GM21825 (cell line): ENCODE measurements at regions not wholly inside any gene's neighbourhood (a gene's known extent, or its start where the extent isn't known, plus 50 kb on each side); places are given as distances from the start of the nearest gene placed in this dataset.
"Not testable (repeated sequence)": the region's sequence is repeated elsewhere in the genome, so short reads cannot be mapped to it uniquely, and the experiment has no call there.

Source experiments
- ATAC-seq: cut with Tn5 transposase; IDR thresholded peaks from one replicate; pipeline ENCODE4 v1.9.1; 2021; ENCODE audit warnings: mild to moderate bottlenecking, moderate library complexity; ENCODE audit not compliant: unreplicated experiment

DNA sequence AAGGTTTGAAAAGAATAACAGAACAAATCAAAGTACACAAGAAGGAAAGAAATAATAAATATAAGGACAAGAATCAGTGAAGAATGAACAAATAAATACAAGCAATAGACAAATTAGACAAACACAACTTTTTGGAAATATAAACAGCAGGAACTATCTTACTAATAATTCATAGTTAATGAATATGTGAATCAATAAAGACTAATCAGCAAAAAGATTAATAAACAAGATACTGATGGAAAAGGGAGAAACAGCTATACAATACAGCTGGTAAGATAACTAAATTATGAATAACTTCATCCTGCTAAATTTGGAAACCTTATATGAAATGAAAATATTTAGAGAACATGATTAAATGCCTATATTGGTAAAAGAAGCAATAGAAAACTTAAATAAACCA lies 193.6 kb upstream of the SPRED2 start:
- no peak for ATAC-seq

DNA sequence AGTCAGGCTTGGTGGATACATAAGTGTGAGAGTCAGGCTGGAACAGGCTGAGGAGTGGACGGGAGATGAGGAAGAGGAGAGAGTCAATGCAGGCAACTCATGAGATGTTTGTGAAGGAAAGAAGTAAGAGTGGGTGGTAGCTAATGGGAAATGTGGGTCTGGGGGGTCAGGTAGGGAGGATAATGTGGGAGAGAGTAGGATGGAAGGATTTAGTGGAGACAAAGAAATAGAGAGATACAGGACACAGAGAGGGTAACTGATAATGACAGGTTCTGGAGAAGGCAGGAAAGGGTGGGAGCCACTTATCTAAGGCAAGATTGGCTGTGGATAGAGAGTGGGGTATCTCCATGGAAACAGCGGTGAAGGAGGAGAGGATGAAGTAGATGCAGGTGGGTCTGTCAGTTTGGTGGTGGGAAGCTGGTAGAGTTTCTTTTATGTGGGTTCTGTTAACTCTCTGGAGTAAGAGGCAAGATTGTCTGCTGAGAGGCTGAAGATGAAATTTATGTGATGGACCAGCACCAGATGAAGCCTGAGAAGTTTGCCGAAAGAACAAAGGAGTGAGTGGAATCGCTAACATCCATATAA lies 190.6 kb upstream of the SPRED2 start:
- ATAC-seq: no peak

DNA sequence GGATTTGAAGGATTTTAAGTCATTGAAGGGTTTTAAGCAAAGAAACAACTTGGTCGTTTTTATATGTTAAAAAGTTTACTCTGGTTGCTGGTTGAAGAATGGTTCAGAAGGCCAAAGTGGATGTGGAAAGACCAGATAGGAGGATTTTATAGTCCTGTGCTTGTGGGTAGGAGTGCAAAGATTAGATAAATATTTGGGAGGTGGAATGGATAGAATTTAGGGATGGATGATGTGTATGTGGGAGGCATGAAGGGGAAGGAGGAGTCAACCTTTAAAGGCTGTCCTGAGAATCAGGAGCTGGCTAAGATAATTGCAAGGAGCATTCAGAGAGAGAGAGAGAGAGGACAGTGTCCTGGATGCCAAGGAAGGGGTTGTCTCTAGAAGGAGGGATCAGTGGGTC lies 190.1 kb upstream of the SPRED2 start:
- ATAC-seq: no peak

DNA sequence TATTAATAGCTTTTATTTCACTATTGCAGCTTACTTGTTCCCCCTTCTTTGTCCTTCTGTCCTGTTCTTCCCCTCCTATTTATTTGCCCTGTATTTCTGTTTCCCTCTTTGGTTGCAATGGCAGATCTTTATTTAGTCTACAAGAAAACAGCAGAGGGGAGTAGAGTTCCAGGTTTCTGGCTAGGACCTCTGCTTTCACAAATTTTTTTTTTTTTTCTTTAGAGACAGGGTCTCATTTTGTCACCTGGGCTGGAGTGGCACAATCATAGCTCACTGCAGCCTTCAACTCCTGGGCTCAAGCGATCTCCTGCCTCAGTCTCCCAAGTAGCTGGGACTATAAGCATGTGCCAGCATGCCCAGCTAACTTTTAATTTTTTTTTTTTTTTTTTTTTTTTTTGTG lies 188.1 kb upstream of the SPRED2 start:
- ATAC-seq: no peak

DNA sequence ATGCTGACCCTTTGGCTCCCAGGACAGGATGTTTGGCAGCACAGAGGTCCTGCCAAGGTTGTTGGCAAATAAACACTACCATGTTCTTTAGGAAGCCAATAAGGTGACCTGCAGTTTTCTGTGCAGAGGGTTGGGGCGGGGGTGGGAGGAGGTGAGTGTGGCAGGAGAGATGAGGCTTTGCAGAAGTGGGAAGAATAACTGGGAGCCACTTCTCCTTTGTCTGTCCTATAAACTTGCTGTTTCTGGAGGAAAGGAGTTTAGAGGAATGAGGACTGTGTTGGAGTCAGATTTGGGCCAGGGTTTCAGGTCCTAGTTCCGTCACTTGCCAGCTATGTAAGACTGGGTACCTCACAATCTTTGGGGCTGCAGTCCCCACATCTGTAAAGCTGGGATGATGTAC lies 187.6 kb upstream of the SPRED2 start:
- no peak for ATAC-seq

DNA sequence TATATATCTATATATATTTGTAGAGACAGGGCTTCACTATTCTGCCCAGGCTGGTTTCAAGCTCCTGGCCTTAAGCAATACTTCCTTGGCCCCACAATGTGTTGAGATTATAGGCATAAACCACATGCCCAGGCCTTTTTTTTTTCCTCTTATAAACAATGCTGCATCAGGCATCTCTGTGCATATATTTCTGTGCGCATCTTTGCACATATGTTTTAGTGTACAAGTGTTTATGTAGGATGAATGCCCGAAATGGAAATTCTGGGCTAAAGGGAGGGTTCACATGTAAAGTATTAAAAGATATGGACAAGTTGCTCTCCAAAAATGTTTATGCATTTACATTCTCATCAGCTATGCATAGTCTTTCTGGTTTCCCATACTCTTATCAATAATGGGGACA lies 183.2 kb upstream of the SPRED2 start:
- ATAC-seq: no peak

DNA sequence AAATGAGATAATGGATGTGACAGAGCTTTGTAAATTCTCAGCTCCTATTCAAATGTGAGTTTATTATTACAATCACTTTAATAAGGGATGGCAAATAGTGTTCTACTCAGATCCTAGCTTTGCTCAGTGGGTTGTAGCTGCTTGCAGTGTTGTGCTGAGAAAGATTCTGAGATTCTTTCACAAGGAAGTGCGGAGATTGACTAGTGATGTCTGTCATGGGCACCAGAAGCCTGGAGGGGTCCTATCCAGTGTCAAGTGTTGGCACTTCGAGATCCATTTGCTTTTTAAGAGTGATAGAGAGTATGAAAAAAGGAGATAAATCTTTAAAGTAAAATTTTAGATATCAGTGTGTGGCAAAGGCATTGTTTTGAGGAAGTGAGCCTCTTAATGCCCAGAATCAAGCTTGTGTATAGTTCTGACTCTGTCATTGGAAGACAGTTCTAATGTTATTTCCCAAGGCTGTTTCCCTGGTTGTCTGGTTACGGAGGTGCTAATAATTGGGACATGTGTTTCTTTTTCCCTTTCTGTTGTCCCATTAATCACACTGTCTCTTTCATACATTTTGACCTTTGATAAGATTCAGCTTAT lies 181.7 kb upstream of the SPRED2 start:
- no peak for ATAC-seq

DNA sequence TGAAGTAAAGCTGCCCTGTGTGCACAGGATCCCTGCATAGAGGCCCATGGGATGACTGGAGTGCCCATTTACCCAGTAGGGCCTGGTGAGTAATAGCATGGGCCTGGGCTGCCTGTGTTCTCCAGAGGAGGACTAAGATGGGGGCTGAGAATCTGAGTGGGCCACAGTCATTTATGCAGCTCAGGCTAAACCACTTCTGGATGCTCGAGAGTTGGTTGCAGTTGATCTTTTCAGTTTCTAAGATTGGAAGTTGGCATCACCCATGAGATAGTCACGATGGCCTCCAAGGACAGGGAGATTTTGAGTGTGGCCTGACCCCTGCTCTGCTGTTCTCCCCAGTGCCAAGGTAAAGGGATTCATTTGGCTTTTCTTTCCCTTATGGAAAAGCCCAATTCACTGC lies 179.1 kb upstream of the SPRED2 start:
- no peak for ATAC-seq

DNA sequence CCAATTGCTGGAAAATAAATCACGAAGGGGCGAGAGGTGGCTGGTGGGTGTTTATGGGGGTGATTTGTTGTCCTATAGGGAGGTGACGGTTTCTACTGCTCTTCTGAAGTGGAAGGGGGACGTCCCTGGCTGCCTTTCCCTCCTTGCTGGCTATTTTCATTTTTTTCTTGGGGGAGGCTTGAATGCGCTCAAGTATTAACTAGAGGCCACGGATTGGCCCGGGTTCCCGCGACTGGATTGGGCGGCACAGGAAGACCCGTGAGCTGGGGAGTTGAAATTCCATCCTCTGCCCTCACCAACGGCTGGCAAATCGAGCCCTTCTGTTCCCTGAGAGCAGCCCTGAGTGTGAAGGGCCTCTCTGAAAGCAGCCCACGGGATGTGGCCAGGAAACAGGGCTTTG lies 176.5 kb upstream of the SPRED2 start:
- ATAC-seq: no peak

DNA sequence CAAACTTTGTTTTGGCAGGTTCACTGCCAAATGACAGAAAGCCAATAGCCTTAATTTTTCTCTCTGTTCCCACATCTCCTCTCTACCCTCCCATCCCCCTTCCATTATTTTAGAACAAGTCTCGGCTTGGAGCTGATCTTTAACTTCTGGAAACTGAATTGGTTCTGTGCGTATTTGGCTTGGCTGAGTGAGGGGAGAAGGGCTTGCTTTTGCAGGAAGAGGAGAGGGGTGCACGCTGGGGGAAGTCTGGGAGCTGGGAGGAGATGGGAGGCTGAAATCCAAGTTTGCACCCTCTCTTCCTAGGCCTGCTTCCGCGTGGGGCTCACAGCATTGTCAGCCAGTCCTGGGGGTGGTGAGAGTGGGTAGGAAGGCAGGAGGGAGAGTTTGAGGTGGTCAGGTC lies 176.1 kb upstream of the SPRED2 start:
- ATAC-seq: no peak

DNA sequence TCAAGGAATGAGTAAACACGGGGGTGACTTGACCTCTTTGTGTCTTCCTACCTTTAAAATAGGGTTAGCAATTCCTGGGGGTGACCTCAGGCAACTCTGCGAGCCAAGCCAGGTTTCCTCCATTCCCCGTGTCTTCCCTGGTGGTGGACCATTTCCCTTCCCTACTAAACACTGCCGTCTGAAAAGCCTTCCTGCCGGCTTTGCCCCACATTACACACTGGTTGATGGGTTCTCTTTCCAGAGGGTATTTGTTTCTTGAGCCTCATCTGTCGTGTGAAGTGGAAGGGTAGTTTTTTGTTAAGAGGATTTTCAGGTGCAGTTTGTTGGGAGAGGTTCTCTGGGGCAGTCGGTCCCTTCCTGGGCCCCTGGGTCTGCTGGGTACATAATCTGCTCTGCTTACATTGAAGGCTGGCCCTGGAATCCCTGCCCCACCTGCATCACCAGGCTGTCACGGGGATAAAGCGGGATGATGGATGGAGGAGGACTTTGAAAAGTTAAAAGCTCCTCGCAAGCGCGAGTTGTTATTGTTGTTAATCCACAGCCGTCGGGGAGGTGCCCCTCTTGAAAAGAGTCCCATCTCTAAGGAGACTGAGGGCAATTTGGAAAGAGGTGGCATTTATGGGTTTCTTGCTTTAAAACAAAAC lies 175.4 kb upstream of the SPRED2 start:
- ATAC-seq: no peak

DNA sequence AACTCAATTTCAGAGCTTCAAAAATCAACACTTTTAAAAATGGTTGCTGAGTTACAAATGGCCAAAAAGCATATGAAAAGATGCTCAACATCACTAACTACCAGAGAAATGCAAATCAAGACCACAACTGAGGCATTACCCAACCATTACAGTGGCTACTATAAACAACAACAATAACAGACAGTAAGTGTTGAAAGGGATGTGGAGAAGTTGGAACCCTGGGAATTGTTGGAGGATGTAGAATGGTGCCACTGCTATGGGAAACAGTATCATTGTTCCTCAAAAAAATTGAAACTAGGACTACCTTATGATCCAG lies 173.3 kb upstream of the SPRED2 start:
- no peak for ATAC-seq

DNA sequence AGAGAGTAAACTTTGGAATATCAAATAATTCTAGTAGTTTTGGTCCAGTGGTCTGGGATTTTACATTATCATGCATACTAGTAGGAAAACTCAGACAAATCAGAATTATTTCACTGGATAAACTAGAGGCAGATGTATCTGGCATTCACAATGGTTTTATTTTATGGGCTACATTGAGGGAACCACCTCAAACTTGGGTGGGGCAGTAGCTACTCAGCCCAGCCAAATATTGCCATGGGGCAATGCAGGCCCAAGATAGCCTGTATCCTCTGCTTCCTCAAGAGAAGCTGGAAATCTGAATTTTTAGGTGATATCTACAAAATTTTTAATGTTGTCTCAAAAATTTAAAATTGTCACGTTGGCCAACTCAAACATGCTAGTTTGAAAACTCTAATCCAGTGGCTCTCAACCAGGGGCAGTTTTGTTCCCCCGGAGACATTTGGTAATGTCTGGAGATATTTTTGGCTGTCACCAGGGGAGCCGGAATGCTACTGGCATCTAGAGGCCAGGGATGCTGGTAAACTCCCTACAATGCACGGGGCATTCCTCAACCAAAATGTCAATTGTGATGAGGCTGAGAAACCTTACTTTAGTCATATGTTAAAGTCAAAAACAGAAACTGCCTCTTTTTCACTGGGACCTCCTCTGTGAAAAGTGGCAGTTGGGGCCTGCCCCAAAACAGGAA lies 172.8 kb upstream of the SPRED2 start:
- no peak for ATAC-seq

DNA sequence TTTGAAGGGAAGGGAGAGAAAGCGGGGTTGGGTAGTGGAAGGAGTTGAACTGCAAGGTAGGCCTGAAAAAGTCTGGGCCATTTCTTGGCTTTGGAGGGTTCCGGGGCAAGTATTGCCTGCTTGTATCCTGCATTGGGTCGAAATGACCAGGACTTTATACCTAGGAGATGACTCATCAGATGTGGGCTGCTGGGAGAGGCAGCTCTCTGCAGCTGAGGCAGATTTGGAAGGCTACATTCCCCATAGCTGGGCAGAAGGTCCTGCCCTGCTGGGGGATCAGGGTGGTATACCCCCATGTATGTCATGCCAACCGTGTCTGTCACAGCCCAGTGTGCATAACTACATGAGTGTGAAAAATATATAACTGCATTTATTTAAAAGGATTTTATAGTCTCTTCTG lies 171.8 kb upstream of the SPRED2 start:
- ATAC-seq: no peak

DNA sequence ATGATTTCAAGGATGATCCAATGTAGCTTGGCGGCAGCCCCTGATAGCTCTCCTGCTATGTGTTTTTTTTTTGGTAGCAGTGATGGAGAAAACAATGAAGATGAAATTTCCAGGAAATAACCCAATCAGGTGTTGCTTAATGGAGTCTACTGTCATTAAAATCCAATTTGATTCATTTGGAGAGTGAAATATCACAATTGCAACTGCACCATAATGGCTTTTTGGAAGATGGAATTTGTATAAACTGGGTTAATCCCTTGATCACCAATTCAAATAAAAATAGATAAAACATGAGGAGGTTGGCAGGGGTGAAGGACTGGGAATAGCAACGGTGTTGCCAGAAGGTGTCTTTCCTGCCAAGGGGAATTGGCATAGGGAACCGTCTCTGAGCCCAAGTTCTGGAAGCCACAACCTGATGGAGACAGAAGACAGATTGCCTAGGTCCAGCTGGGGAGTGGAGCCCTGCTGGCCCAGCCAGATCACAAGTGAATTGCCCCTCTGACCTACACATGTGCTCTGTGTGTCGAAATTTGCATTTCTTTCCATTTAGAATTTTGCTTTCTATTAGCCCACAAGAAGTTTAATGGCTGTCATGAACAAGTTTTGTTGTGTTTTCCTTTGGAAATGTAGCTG lies 170.3 kb upstream of the SPRED2 start:
- no peak for ATAC-seq

DNA sequence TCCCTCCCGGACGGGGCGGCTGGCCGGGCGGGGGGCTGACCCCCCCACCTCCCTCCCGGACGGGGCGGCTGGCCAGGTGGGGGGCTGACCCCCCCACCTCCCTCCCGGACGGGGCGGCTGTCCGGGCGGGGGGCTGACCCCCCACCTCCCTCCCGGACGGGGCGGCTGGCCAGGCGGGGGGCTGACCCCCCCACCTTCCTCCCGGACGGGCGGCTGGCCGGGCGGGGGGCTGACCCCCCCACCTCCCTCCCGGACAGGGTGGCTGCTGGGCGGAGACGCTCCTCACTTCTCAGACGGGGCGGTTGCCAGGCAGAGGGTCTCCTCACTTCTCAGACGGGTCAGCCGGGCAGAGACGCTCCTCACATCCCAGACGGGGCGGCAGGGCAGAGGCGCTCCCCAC lies 168.5 kb upstream of the SPRED2 start:
- not testable (repeated sequence) for ATAC-seq

DNA sequence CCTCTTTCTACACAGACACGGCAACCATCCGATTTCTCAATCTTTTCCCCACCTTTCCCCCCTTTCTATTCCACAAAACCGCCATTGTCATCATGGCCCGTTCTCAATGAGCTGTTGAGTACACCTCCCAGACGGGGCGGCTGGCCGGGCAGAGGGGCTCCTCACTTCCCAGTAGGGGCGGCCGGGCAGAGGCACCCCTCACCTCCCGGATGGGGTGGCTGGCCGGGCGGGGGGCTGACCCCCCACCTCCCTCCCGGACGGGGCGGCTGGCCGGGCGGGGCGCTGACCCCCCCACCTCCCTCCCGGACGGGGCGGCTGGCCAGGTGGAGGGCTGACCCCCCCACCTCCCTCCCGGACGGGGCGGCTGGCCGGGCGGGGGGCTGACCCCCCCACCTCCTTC lies 168.0 kb upstream of the SPRED2 start:
- ATAC-seq: not testable (repeated sequence)

DNA sequence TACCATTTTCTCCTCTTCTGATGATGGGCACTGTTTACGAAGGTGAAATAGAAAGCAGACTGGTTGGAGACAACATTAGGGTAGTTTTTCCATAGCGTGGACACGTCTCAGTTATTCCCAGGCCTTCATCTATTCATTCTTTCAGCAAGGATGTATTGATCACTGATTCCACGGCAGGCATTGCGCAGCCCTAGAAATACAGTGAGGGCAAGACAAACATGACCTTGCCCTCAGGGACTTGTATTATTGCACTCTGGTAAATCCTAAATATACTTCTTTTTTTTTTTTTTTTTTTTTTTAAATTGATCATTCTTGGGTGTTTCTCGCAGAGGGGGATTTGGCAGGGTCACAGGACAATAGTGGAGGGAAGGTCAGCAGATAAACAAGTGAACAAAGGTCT lies 167.3 kb upstream of the SPRED2 start:
- ATAC-seq: no peak

DNA sequence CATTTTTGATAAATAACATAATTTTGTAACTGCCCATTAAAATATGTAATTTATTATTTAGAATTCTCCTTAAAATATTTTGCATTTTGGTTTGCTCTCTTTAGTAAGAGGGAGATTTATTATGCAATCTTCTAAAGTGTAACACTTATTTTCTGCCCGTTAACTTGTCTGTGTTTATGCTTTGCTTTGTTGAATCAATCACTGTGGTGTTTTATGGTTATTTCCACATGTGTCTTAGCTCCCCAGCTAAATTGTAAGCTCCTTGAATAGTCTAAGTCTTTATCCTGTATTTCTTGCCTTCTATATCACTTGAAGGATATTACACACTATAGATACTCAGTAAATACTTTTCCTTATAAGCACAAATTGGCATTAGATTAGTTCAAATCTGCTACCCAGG lies 166.6 kb upstream of the SPRED2 start:
- no peak for ATAC-seq

DNA sequence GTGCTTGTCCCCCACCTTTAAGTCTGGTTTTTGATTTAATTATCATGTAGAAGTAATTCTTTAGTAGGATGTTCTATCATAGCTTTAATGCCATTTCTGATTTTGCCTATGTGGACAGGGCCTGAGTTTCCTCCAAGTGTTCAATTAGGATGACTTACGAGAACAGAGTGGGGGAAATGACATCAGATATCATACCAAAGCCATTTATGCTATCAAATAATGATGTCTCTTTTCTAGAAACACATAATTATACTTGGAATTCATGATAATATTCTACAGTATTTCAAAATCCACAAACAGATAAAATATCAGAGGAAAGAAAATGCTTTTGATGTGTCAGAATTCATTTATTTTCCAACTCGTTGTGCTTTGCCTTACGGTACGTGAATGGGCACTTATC lies 165.9 kb upstream of the SPRED2 start:
- ATAC-seq: no peak

DNA sequence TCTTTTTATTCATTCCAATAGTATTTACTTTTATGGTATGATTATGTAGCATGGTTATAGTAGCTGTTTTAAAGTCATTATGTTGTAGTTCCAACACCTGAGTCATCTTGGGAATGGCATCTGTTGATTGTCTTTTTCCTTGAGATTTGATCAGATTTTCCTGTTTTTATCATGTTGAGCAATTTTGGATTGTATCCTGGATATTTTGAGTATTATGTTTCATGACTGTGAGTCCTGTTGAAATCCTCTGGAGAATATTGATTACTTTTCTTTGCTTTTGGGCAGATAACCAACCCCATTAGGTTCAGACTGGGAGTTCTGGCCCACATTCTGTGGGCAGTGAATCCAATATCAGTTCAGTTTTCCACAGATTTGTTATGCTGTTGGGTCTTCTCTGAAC lies 163.2 kb upstream of the SPRED2 start:
- no peak for ATAC-seq

DNA sequence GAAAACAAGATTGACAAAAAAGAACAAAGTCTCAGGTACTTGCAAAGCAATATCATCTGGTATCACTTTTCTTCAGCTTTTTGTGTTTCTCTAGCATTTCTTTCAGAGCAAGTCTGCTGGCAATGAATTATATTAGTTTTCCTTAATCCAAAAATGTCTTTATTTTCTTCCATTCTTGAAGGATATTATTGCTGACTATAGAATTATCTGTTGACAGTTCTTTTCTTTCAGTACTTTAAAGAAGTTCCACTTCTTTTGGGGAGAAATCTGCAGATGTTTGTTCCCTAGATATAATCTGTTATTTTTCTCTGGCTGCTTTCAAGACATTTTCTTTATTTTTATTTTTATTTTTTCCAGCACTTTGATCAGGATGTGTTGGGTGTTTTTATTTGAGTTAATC lies 161.8 kb upstream of the SPRED2 start:
- no peak for ATAC-seq
